ENCODE measurements at regions not wholly inside any gene's neighbourhood (a gene's known extent, or its start where the extent isn't known, plus 50 kb on each side); places are given as distances from the start of the nearest gene placed in this dataset.

GRCh38 chr5:34584165-34584564, 72.0 kb upstream of the RAI14 start:
- Histone ChIP-seq H3K36me3 (ENCODE audit: control insufficient read depth, insufficient read depth, low read length) (no peaks in the 10 kb centered on the region), H3K27me3 (ENCODE audit: control insufficient read depth, insufficient read depth, low read length) (no peaks in the 10 kb centered on the region), H3K4me3 (ENCODE audit: low read depth, low read length) (no peak overlapping the region)
- ChIA-PET CTCF (interaction anchor here (1.2 to 1.9 kb wide), 2 partner anchors 90 to 98 kb away, joined by 4 to 5 read pairs; no protein-coding TSS in a partner anchor), POLR2A (interaction anchor here (0.6 kb wide), 1 partner anchor 80 kb away, joined by 3 read pairs; no protein-coding TSS in a partner anchor)
- no peak for DNase-seq (ENCODE audit: low read depth)
- no peak for TF ChIP-seq CTCF (IDR thresholded peaks at IDR 0.05; ENCODE audit: insufficient read depth, low read depth, low read length)

GRCh38 chr5:34585601-34586104, 70.5 kb upstream of the RAI14 start:
- no peak for TF ChIP-seq CTCF (IDR thresholded peaks at IDR 0.05; ENCODE audit: insufficient read depth, low read depth, low read length)
- H3K27me3 ChIP-seq (ENCODE audit: control insufficient read depth, insufficient read depth, low read length): no peaks in the 10 kb centered on the region
- ChIA-PET CTCF (interaction anchor here (0.9 to 1.4 kb wide), 5 partner anchors 8 to 70 kb away, joined by 3 to 5 read pairs (median 4); partner anchors contain the start of gene RAI14), POLR2A (no interaction called here)
- DNase-seq (ENCODE audit: low read depth): no peak
- H3K36me3 ChIP-seq (ENCODE audit: control insufficient read depth, insufficient read depth, low read length): no peaks in the 10 kb centered on the region
- H3K4me3 ChIP-seq (ENCODE audit: low read depth, low read length): no peak overlapping the region

- Histone ChIP-seq H3K27me3 (ENCODE audit: control insufficient read depth, insufficient read depth, low read length) (no peaks in the 10 kb centered on the region), H3K36me3 (ENCODE audit: control insufficient read depth, insufficient read depth, low read length) (no peaks in the 10 kb centered on the region), H3K4me3 (ENCODE audit: low read depth, low read length) (no peak overlapping the region)
- ChIA-PET POLR2A (interaction anchor here (0.5 to 0.7 kb wide), 2 partner anchors 12 to 97 kb away, joined by 3 to 5 read pairs; no protein-coding TSS in a partner anchor), CTCF (interaction anchor here (0.5 to 1.4 kb wide), 6 partner anchors 9 to 249 kb away, joined by 3 to 5 read pairs (median 4); partner anchors contain the start of gene RAI14)
- TF ChIP-seq CTCF (IDR thresholded peaks at IDR 0.05; ENCODE audit: insufficient read depth, low read depth, low read length): no peak
- DNase-seq (ENCODE audit: low read depth): no peak
These were observed 69.8 kb upstream of the RAI14 start for GRCh38 chr5:34586117-34586885.

GRCh38 chr5:34587355-34588241, 68.5 kb upstream of the RAI14 start:
- no peak overlapping the region for H3K4me3 ChIP-seq (ENCODE audit: low read depth, low read length)

More at GRCh38 chr5:34587355-34588241, 68.5 kb upstream of the RAI14 start:
- TF ChIP-seq CTCF (IDR thresholded peaks at IDR 0.05; ENCODE audit: insufficient read depth, low read depth, low read length): no peak
- POLR2A ChIA-PET: interaction anchor here (0.6 to 0.7 kb wide), 2 partner anchors 10 to 11 kb away, joined by 3 to 5 read pairs; no protein-coding TSS in a partner anchor
- Histone ChIP-seq H3K27me3 (ENCODE audit: control insufficient read depth, insufficient read depth, low read length) (no peaks in the 10 kb centered on the region), H3K36me3 (ENCODE audit: control insufficient read depth, insufficient read depth, low read length) (no peaks in the 10 kb centered on the region)
- DNase-seq (ENCODE audit: low read depth): no peak
- CTCF ChIA-PET: interaction anchor here (0.6 kb wide), 1 partner anchor 49 kb away, joined by 3 read pairs; no protein-coding TSS in a partner anchor

Data from BJ (cell line).